Esophagus muscularis mucosa (tissue), 4 donors: ENCODE measurements at regions not wholly inside any gene's neighbourhood (a gene's known extent, or its start where the extent isn't known, plus 50 kb on each side); places are given as distances from the start of the nearest gene placed in this dataset.

Experiments used
- DNase-seq: peaks from one replicate; pipeline ENCODE4 v3.0.0-alpha.2; 2017; ENCODE audit errors: extremely low spot score
- H3K27ac ChIP-seq, 4 donors: fragments of 200-600 bp; sonication (generic); replicated peaks in 1 of 4; 1 replicate in 3 of 4; 2 replicates in 1 of 4; pipeline ENCODE4 v1.5.1; 2016 to 2019; ENCODE audit warnings: mild to moderate bottlenecking in 1 of 4
- H3K27me3 ChIP-seq, 4 donors: fragments of 200-600 bp; sonication (generic); one replicate each; pipeline versions ENCODE4 v1.5.1 to v1.6.0; 2016 to 2019
- H3K36me3 ChIP-seq, 4 donors: fragments of 200-600 bp; sonication (generic); one replicate each; pipeline ENCODE4 v1.5.1; 2016 to 2019
- H3K4me1 ChIP-seq, 4 donors: fragments of 200-600 bp; sonication (generic); one replicate each; pipeline ENCODE4 v1.5.1; 2016 to 2019
- H3K4me3 ChIP-seq, 4 donors: fragments of 200-600 bp; sonication (generic); 1 replicate in 2 of 4; 2 replicates in 2 of 4; pipeline ENCODE4 v1.5.1; 2016 to 2019; ENCODE audit warnings: mild to moderate bottlenecking in 4 of 4, moderate library complexity in 1 of 4
- H3K9me3 ChIP-seq, 4 donors: fragments of 200-600 bp; sonication (generic); 1 replicate in 3 of 4; 2 replicates in 1 of 4; pipeline ENCODE4 v1.5.1; 2016 to 2019
- EP300 ChIP-seq: sonication (generic); formaldehyde crosslinking; IDR thresholded peaks from one replicate; pipeline ENCODE4 v1.6.1; 2017; ENCODE audit warnings: antibody characterized with exemption
- POLR2A ChIP-seq: fragments of 450-650 bp; IDR thresholded peaks from one replicate; pipeline ENCODE4 v1.6.1; 2017; ENCODE audit warnings: antibody characterized with exemption, moderate library complexity, mild to moderate bottlenecking, low read depth
- POLR2AphosphoS5 ChIP-seq, 2 donors: sonication (generic); formaldehyde crosslinking; IDR thresholded peaks; one replicate each; pipeline ENCODE4 v1.6.1; 2017; ENCODE audit warnings: antibody characterized with exemption in 2 of 2
- WGBS: methylation state at CpG from one replicate; pipeline ENCODE4 v1.1.5; 2018; 5-methylcytosine and 5-hydroxymethylcytosine counted together
- intact Hi-C: fragments of 100-400 bp; cut with DNase I; formaldehyde crosslinking; loops from one replicate; pipeline ENCODE4 v1.15.1; 2023
- TF ChIP-seq, protein P1 (sequence below), 3 experiments: fragments of 200-600 bp in 2 of 3; fragments of 450-650 bp in 1 of 3; sonication (generic) in 2 of 3; IDR thresholded peaks; one replicate each; pipeline ENCODE4 v1.5.1; 2017 to 2019; ENCODE audit warnings: antibody characterized with exemption in 3 of 3, mild to moderate bottlenecking in 2 of 3, moderate library complexity in 1 of 3

DNA sequence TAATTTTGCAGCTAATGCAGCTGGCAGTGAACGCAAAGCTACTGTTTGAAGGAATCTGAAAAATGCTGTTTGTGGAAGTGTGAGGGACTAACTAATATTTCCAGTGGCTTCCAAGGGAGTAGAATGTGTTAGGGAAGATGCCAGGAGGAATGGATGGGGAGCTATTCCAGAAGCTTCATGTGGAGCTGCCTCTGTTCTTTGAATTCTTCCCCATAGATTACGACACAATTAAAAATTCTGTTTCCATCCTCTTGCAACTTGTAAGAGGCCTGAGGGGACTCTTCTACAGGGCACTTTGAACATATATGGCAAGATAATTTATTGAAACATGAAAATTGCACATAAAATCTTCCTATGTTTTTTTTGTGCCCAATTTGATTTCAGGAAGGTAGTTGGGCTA is 74.3 kb upstream of the CTXND1 start:
- TF ChIP-seq EP300 (no peak), POLR2AphosphoS5 (IDR thresholded peaks at IDR 0.05) (no peak), POLR2A (no peak)
- TF ChIP-seq, protein P1, sequence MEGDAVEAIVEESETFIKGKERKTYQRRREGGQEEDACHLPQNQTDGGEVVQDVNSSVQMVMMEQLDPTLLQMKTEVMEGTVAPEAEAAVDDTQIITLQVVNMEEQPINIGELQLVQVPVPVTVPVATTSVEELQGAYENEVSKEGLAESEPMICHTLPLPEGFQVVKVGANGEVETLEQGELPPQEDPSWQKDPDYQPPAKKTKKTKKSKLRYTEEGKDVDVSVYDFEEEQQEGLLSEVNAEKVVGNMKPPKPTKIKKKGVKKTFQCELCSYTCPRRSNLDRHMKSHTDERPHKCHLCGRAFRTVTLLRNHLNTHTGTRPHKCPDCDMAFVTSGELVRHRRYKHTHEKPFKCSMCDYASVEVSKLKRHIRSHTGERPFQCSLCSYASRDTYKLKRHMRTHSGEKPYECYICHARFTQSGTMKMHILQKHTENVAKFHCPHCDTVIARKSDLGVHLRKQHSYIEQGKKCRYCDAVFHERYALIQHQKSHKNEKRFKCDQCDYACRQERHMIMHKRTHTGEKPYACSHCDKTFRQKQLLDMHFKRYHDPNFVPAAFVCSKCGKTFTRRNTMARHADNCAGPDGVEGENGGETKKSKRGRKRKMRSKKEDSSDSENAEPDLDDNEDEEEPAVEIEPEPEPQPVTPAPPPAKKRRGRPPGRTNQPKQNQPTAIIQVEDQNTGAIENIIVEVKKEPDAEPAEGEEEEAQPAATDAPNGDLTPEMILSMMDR (IDR thresholded peaks at IDR 0.05): no peak
- Histone ChIP-seq H3K9me3 (peaks cover 0 to 5% (median 2%) of the 10 kb centered on the region in 4 donors), H3K4me1 (no peaks in the 10 kb centered on the region), H3K27me3 (peaks cover 0 to under 1% (median 0%) of the 10 kb centered on the region in 4 donors), H3K36me3 (no peaks in the 10 kb centered on the region), H3K27ac (no peak overlapping the region), H3K4me3 (no peak overlapping the region)
- intact Hi-C loops: no loop called here
- 92% methylated on average over 2 of the region's 2 CpGs for WGBS
- no peak for DNase-seq

DNA sequence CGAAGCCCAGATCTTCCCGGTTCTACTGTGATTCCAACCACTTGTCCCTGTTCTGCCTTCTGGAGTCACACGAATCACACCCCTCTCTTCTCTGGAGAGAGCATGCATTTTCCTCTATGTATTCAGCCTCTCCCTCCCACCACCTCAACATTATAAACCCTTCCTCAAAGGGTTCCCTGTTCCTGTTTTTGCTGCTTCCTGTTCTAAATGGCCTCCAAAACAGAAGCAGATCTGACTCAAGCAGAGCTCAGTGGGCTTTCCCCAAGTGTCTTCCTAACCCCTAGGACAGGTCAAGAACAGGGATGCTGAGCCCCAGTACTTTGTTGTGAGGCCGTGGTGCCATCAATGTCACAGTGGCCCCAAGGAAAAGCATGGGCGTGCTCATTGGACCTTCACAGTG is 75.7 kb upstream of the ARNT2 start:
- DNase-seq: no peak
- 76% methylated on average over 5 of the region's 5 CpGs for WGBS
- intact Hi-C loops: no loop called here
- Histone ChIP-seq H3K4me3 (no peak overlapping the region), H3K27ac (no peak overlapping the region), H3K36me3 (no peaks in the 10 kb centered on the region), H3K27me3 (peaks cover 0 to 6% (median 0%) of the 10 kb centered on the region in 4 donors), H3K9me3 (peaks cover 0 to 4% (median 0%) of the 10 kb centered on the region in 4 donors), H3K4me1 (no peaks in the 10 kb centered on the region)
- TF ChIP-seq, protein P1 (IDR thresholded peaks at IDR 0.05): no peak
- no peak for TF ChIP-seq POLR2A
- TF ChIP-seq POLR2AphosphoS5 (IDR thresholded peaks at IDR 0.05): no peak

DNA sequence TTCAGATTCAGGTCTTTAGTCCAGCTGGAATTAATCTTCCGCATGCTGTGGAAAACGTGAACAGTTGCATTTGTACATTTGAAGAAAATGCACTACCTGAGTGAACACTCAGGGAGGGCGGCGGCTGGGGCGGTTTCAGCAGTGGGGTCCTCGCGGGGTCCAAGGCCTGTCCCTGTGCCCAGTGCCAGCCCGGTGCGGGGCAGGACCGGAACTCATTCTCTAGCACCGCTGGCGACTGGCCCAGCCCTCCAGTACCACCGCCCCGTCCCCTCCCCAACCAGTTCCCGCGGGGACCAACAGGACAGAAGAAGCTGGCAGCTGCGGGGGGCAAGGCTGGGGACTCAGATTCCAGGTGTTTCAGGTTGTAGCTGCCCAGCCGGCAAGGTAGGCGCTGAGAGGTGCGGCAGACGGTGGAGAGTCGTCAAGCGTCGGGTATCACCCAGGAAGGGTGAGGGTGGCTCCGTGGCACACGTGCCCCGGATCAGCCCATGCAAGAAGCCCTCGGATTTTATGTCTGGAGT is 72.2 kb upstream of the ARNT2 start:
- Histone ChIP-seq H3K27ac (no peak overlapping the region), H3K36me3 (no peaks in the 10 kb centered on the region), H3K4me1 (no peaks in the 10 kb centered on the region), H3K4me3 (no peak overlapping the region), H3K27me3 (peaks cover 0 to 6% (median 0%) of the 10 kb centered on the region in 4 donors), H3K9me3 (peaks cover 0 to 4% (median 0%) of the 10 kb centered on the region in 4 donors)
- TF ChIP-seq, protein P1 (IDR thresholded peaks at IDR 0.05): no peak
- TF ChIP-seq POLR2A (no peak), EP300 (no peak), POLR2AphosphoS5 (IDR thresholded peaks at IDR 0.05) (no peak)
- 92% methylated on average over 23 of the region's 28 CpGs for WGBS
- intact Hi-C loops: no loop called here
- no peak for DNase-seq

DNA sequence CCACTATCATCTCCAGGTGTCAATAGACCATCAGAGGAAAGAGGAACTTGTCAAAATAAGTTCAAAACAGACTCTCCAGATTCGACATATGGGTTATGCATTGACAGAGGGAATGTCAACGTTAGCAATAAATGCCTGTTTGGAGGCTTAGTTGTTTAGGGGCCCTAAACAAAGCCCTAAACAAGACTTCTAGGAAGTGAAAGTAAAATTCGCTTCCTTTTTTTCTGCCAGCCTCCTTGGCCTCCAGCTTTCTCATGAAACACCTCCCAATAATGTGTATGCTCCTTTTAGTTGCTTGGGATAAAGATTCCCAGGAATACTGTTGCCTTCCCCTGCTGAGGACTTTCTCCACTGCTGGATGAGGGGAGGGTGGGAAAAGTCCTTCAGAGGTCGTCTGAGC is 70.9 kb upstream of the ARNT2 start:
- Histone ChIP-seq H3K27ac (no peak overlapping the region), H3K27me3 (peaks cover 0 to 6% (median 0%) of the 10 kb centered on the region in 4 donors), H3K9me3 (no peaks in the 10 kb centered on the region), H3K4me3 (no peak overlapping the region), H3K36me3 (no peaks in the 10 kb centered on the region), H3K4me1 (no peaks in the 10 kb centered on the region)
- 57% methylated on average over 4 of the region's 4 CpGs for WGBS
- TF ChIP-seq EP300 (no peak), POLR2A (no peak), POLR2AphosphoS5 (IDR thresholded peaks at IDR 0.05) (no peak)
- TF ChIP-seq, protein P1 (IDR thresholded peaks at IDR 0.05): no peak
- DNase-seq: no peak
- intact Hi-C loops: no loop called here

DNA sequence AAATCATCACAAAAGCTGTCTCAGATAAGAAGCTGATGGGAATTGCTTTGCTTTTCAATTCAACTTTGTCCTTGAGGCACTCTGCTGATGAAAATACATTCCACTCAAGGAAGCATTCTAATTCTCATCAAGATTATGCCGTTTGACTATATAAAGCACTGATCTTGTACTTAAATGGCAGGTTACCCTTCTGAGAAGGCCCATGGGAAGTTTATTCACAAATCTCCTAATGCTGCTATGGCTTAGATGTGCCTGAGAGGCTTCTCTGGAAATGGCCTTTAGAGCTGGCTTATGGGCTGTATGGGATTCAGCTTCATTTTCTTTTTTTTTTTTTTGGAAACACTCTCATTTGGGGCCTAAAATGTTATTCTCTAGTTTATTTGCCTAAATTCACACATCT is 69.7 kb upstream of the ARNT2 start:
- Histone ChIP-seq H3K27ac (no peak overlapping the region), H3K4me1 (no peaks in the 10 kb centered on the region), H3K27me3 (peaks cover 0 to 6% (median 0%) of the 10 kb centered on the region in 4 donors), H3K4me3 (no peak overlapping the region), H3K36me3 (no peaks in the 10 kb centered on the region), H3K9me3 (no peaks in the 10 kb centered on the region)
- no peak for DNase-seq
- 67% methylated on average over 1 of the region's 1 CpG for WGBS
- intact Hi-C loops: no loop called here
- no peak for TF ChIP-seq EP300
- no peak for TF ChIP-seq POLR2AphosphoS5 (IDR thresholded peaks at IDR 0.05)
